Fibroblast of lung (primary cell): ENCODE measurements at regions not wholly inside any gene's neighbourhood (a gene's known extent, or its start where the extent isn't known, plus 50 kb on each side); places are given as distances from the start of the nearest gene placed in this dataset.

ENCODE experiments used
- CTCF ChIP-seq, 2 donors: IDR thresholded peaks in 1 of 2; conservative IDR thresholded peaks in 1 of 2; 1 replicate in 1 of 2; 2 replicates in 1 of 2; pipeline ENCODE4 v1.5.1; 2011 to 2012; ENCODE audit warnings: low read length in 2 of 2, control low read depth in 1 of 2, inconsistent platforms in 1 of 2, low read depth in 1 of 2, mild to moderate bottlenecking in 1 of 2
- EZH2 ChIP-seq: IDR thresholded peaks from 2 replicates; pipeline ENCODE4 v1.5.1; 2012; ENCODE audit warnings: low read length, control low read depth, mild to moderate bottlenecking; ENCODE audit errors: missing control alignments

- TF ChIP-seq CTCF (conservative IDR thresholded peaks at IDR 0.05 in 1 of 2, IDR thresholded peaks at IDR 0.05 in 1 of 2; ENCODE audit: low read depth in 1 of 2, low read length in 2 of 2) (peak in 1 of 2 donors; percentile 34), EZH2 (no peak)
These were observed 304.1 kb upstream of the TECRL start for GRCh38 chr4:64713256-64713840.
